Right atrium auricular region (tissue), 2 donors: ENCODE measurements at regions not wholly inside any gene's neighbourhood (a gene's known extent, or its start where the extent isn't known, plus 50 kb on each side); places are given as distances from the start of the nearest gene placed in this dataset.

Source experiments
- DNase-seq: peaks from one replicate; pipeline ENCODE4 v3.0.0-alpha.2; 2019; ENCODE audit warnings: low spot score
- H3K27ac ChIP-seq, 2 donors: fragments of 200-600 bp; sonication (generic); 1 replicate in 1 of 2; 2 replicates in 1 of 2; pipeline ENCODE4 v1.5.1; 2016 to 2019
- H3K27me3 ChIP-seq, 2 donors: fragments of 200-600 bp; sonication (generic); one replicate each; pipeline versions ENCODE4 v1.5.1 to v1.6.0; 2017 to 2019
- H3K36me3 ChIP-seq: fragments of 200-600 bp; sonication (generic); one replicate; pipeline ENCODE4 v1.5.1; 2016
- H3K4me1 ChIP-seq, 2 donors: fragments of 200-600 bp; sonication (generic); one replicate each; pipeline versions ENCODE4 v1.5.1 to v1.6.0; 2017 to 2019
- H3K4me3 ChIP-seq, 2 donors: fragments of 200-600 bp; sonication (generic); 1 replicate in 1 of 2; 2 replicates in 1 of 2; pipeline ENCODE4 v1.5.1; 2017 to 2019; ENCODE audit warnings: mild to moderate bottlenecking in 1 of 2, moderate library complexity in 1 of 2
- H3K9me3 ChIP-seq, 2 donors: fragments of 200-600 bp; sonication (generic); one replicate each; pipeline ENCODE4 v1.5.1; 2019
- CTCF ChIP-seq, 2 donors: fragments of 200-600 bp; sonication (generic); IDR thresholded peaks; one replicate each; pipeline ENCODE4 v1.5.1; 2019; ENCODE audit warnings: antibody characterized with exemption in 2 of 2

DNA sequence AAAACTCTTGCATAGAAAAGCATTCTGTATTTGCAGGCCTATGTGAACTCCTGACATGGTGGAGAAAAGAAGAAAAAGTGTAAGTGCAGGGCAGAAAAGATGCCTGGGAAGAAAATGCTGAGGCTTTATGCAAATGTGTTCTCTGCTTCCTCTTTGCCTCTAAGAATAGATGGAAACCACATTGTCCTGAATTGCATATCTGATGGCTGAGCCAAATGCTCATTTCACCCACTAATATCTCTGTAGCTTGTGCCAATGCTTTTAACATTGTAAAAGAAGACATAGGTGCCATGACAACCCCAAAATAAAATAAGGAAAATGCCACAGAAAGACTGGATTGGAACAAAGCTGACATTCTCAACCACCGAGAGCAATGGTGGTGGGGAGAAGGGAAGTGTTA lies 307.4 kb downstream of the GRIA2 start:
- no peaks in the 10 kb centered on the region for H3K27me3 ChIP-seq
- no peak for TF ChIP-seq CTCF (IDR thresholded peaks at IDR 0.05)
- peaks cover 4 to 22% of the 10 kb centered on the region in 2 donors for H3K9me3 ChIP-seq
- no peak overlapping the region for H3K4me3 ChIP-seq
- H3K36me3 ChIP-seq: no peaks in the 10 kb centered on the region
- no peak overlapping the region for H3K27ac ChIP-seq
- no peak for DNase-seq
- H3K4me1 ChIP-seq: no peaks in the 10 kb centered on the region

GRCh38 chr4:157521906-157522305 lies 301.4 kb downstream of the GRIA2 start:
- Histone ChIP-seq H3K36me3 (no peaks in the 10 kb centered on the region), H3K27ac (no peak overlapping the region), H3K4me1 (no peaks in the 10 kb centered on the region), H3K4me3 (no peak overlapping the region), H3K27me3 (no peaks in the 10 kb centered on the region), H3K9me3 (peaks cover 0 to under 1% of the 10 kb centered on the region in 2 donors)
- no peak for DNase-seq
- no peak for TF ChIP-seq CTCF (IDR thresholded peaks at IDR 0.05)

- no peaks in the 10 kb centered on the region for H3K27me3 ChIP-seq
- H3K4me3 ChIP-seq: no peak overlapping the region
- no peak for DNase-seq
- H3K36me3 ChIP-seq: no peaks in the 10 kb centered on the region
- no peak for TF ChIP-seq CTCF (IDR thresholded peaks at IDR 0.05)
- no peaks in the 10 kb centered on the region for H3K4me1 ChIP-seq
- H3K27ac ChIP-seq: no peak overlapping the region
- no peaks in the 10 kb centered on the region for H3K9me3 ChIP-seq
These were observed 294.2 kb downstream of the GRIA2 start for GRCh38 chr4:157514711-157515110.

GRCh38 chr4:157509341-157509740 lies 288.8 kb downstream of the GRIA2 start:
- no peak for DNase-seq
- TF ChIP-seq CTCF (IDR thresholded peaks at IDR 0.05): no peak
- no peaks in the 10 kb centered on the region for H3K27me3 ChIP-seq
- no peaks in the 10 kb centered on the region for H3K9me3 ChIP-seq
- no peaks in the 10 kb centered on the region for H3K36me3 ChIP-seq
- H3K4me3 ChIP-seq: no peak overlapping the region
- H3K27ac ChIP-seq: no peak overlapping the region
- H3K4me1 ChIP-seq: no peaks in the 10 kb centered on the region

DNA sequence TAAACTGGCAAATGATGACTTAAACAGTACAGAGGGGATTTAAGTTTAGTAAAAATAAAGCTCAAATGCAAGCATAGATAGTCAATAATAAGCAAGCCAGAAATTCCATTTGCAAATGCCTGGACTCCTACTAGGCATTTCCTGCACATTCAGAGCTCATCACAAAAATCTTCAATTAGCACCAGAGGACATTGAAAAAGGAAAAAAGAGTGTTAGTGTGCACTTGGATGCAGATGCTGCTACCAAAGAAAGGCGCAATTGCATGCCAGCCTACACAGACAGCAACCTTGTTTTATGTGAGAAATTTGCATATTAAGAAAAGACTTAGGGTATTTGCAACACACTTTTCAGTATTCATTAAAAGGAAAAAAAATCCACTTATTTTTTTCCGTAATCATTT lies 282.1 kb downstream of the GRIA2 start:
- TF ChIP-seq CTCF (IDR thresholded peaks at IDR 0.05): no peak
- Histone ChIP-seq H3K27me3 (no peaks in the 10 kb centered on the region), H3K4me3 (no peak overlapping the region), H3K27ac (no peak overlapping the region), H3K9me3 (no peaks in the 10 kb centered on the region), H3K4me1 (no peaks in the 10 kb centered on the region), H3K36me3 (no peaks in the 10 kb centered on the region)
- DNase-seq: no peak

DNA sequence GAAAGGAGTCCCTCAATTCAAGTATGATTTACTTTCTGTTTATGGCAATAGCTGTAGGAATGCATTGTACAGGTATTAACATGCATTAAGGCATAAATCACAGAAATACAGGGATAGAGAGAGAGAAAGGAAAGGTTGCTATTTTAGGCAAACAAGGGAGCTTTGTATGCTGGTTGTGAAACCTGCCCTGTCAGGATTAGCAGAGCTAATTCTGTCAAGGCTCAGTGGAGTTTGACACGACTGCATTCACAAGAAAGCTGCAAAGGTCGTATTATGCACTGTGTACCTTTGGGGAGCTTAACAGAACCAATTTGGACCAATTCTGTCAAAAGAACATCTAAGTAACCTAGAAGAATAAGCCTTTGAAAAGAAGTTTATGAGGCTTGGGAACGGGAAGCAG lies 239.3 kb downstream of the GRIA2 start:
- no peaks in the 10 kb centered on the region for H3K4me1 ChIP-seq
- no peak overlapping the region for H3K27ac ChIP-seq
- H3K4me3 ChIP-seq: no peak overlapping the region
- peaks cover 0 to 4% of the 10 kb centered on the region in 2 donors for H3K9me3 ChIP-seq
- TF ChIP-seq CTCF (IDR thresholded peaks at IDR 0.05): no peak
- no peak for DNase-seq
- no peaks in the 10 kb centered on the region for H3K27me3 ChIP-seq
- no peaks in the 10 kb centered on the region for H3K36me3 ChIP-seq
